CD4-positive, alpha-beta T cell treated with Interleukin-6 at 100 ng/mL for 8 hours (primary cell): ENCODE measurements at regions not wholly inside any gene's neighbourhood (a gene's known extent, or its start where the extent isn't known, plus 50 kb on each side); places are given as distances from the start of the nearest gene placed in this dataset.

Experiments used
- DNase-seq: peaks from one replicate; pipeline ENCODE4 v3.0.0-alpha.2; 2020; ENCODE audit warnings: mixed read lengths, low spot score

GRCh38 chr11:32267679-32268187 is 167.6 kb downstream of the WT1 start:
- DNase-seq = no peak

GRCh38 chr11:32273931-32274330 is 161.4 kb downstream of the WT1 start:
- no peak for DNase-seq

GRCh38 chr11:32279672-32280071 is 155.7 kb downstream of the WT1 start:
- DNase-seq = no peak

- no peak for DNase-seq
Measured at GRCh38 chr11:32280339-32280738, 155.0 kb downstream of the WT1 start.

- no peak for DNase-seq
Measured at GRCh38 chr11:32288276-32288675, 147.1 kb downstream of the WT1 start.

- no peak for DNase-seq
Measured at GRCh38 chr11:32289701-32290100, 145.6 kb downstream of the WT1 start.

GRCh38 chr11:32290783-32291182 is 144.6 kb downstream of the WT1 start:
- no peak for DNase-seq

- no peak for DNase-seq
Measured at GRCh38 chr11:32297611-32298011, 137.7 kb downstream of the WT1 start.

- no peak for DNase-seq
Measured at GRCh38 chr11:32302826-32303225, 132.5 kb downstream of the WT1 start.

- no peak for DNase-seq
Measured at GRCh38 chr11:32304521-32304920, 130.8 kb downstream of the WT1 start.

GRCh38 chr11:32305460-32305859 is 129.9 kb downstream of the WT1 start:
- no peak for DNase-seq

- no peak for DNase-seq
Measured at GRCh38 chr11:32307471-32307870, 127.9 kb downstream of the WT1 start.

GRCh38 chr11:32307913-32308312 is 127.4 kb downstream of the WT1 start:
- DNase-seq = no peak

- DNase-seq = no peak
Measured at GRCh38 chr11:32309530-32310213, 125.7 kb downstream of the WT1 start.

GRCh38 chr11:32310214-32310601 is 125.1 kb downstream of the WT1 start:
- DNase-seq = no peak

GRCh38 chr11:32311346-32312065 is 123.8 kb downstream of the WT1 start:
- DNase-seq = no peak

GRCh38 chr11:32312206-32312817 is 123.0 kb downstream of the WT1 start:
- DNase-seq = no peak

GRCh38 chr11:32312865-32313403 is 122.4 kb downstream of the WT1 start:
- no peak for DNase-seq

GRCh38 chr11:32313477-32313876 is 121.9 kb downstream of the WT1 start:
- DNase-seq = no peak

GRCh38 chr11:32315121-32315520 is 120.2 kb downstream of the WT1 start:
- DNase-seq = no peak

GRCh38 chr11:32316232-32316631 is 119.1 kb downstream of the WT1 start:
- DNase-seq = no peak

GRCh38 chr11:32316858-32317642 is 118.3 kb downstream of the WT1 start:
- no peak for DNase-seq
